Stimulated activated CD4-positive, alpha-beta T cell treated with anti-CD3 and anti-CD28 coated beads, TNF-alpha, amount 100 ng/mL, for 1 hour (primary cell): ENCODE measurements at regions not wholly inside any gene's neighbourhood (a gene's known extent, or its start where the extent isn't known, plus 50 kb on each side); places are given as distances from the start of the nearest gene placed in this dataset.

Experiments used
- DNase-seq, 3 donors: peaks; one replicate each; pipeline ENCODE4 v3.0.0-alpha.2; 2020; ENCODE audit warnings: low read depth in 3 of 3, low spot score in 1 of 3

DNA sequence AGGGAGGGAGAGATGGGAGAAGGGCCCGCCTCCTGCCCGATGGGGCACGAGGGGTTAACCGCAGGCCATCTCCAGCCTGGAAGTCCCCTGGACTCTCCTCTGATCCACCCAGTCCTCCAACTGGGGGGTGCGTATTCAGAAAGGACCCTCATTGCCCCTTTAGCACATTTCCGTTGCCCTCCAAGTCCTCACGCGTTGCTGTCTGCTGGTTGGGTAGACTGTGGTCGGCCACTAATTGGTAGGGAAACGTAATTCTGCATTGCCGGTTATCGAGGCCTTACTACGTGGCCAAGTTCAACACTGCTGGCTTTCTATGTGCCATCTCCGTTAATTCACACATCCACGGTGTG, 103.4 kb downstream of the FOXL1 start:
- DNase-seq: no peak

DNA sequence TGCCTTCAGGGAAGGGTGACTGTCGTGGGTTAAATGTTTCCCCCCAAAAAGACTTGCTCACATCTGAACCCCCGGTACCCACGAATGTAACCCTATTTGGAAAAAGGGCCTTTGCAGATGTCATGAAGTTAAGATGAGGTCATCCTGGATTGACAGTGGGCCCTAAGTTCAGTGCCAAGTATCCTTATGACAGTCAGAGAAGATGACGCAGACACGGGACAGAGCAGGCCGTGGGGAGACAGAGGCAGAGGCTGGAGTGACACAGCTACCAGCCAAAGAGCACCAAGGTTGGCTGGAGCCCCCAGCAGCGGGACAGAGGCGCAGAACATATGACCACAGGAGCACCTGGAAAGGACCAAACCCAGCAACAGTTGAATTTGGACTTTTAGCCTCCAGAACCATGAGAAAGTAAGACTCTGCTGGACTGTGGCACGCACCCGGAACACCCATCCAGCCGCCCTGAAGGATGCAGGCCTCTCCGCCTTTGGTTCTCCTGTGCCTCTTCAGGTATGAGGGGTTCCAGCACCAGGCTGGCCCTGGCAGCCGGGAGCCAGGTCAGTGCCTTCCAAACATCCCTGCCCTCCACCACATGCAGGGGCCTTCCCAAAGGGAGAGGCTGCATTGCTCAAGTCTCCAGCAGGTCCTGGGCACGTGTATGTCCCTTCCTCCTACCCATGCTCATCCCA, 104.0 kb downstream of the FOXL1 start:
- no peak for DNase-seq

DNA sequence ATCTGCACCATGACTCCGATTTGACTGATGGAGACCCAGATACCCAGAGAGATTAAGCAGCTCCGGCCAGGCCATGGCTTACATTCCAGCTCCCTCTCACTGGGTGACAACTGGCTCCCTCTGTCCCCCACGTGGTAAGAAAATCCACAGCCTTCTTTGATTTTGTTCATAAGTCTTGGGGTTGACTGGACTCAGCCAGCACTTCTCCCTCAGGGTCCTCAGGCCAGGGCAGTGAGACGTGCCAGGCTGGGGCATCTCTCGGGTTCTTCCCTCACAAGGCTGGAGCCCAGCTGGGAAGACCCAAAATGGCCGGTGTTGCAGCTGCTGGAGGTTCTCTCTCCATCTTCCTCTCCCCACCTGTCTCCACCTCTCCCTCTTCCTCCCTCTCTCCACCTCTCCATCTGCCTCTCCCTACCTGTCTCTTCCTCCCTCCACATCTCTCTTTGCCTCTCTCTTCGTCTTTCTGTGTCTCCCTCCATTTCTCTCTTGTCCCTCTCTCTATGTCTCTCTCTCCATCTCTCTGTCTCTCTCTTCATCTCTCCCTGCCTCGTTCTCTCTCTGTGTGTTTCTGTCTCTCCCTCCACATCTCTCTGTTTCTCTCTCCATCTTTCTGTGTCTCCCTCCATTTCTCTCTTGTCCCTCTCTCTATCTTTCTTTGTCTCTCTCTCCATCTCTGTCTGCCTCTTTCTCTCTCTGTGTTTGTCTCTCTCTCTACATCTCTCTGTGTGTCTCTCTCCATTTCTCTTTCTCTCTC, 105.3 kb downstream of the FOXL1 start:
- DNase-seq: no peak

DNA sequence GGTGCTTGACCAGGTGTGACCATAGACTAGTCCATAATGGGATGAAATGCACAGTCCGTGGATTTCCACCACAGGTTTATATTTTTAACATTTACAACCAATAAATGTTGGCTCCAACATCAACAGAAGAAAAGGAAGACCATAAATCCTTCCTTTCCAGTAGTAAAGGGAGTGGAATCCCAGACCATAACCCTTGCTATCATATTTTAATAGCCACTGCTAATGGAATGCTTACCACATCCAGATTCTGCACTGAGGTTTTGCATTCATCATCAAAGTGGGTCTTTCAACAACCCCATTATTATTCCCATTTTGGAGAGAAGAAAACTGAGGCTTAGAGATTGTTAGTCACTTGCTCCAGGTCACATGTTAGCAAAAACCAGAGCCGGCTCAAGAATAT, 106.7 kb downstream of the FOXL1 start:
- no peak for DNase-seq

DNA sequence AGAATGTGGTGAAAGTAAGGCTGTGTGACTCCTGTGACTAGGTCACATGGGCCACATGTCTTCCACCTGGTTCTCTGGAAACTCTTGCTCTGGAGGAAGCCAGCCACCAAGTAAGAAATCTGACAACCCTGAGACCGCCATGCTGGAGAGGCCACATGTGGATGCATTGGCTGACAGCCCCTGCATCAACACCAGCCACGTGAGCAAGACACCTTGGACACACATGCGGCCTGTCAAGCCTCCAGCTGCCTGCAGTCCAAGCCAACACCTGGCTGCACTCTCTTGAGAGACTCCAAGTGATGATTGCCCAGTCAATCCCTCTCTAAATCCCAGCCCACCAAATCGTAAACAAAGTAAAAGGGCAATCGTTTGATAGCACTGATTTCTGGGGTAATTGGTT, 112.6 kb downstream of the FOXL1 start:
- no peak for DNase-seq

DNA sequence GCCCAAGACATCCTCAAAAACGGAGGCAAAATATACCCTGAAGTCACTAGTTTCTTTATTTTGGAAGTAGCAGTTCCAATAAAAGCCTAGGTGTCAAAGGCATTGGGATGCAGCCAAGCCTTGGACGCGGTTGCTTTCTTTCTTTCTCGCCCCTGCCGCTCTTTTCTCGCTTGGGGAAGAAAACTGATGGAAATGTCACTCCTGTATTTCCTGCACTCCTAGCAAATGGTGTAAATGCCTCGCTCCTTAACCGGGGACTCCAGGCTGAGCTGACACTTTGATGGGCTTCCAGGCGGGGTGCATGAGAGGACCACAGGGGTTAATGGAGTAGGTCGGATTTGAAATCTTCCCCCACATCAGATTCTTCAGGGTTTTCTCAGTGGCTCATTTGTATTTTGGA, 114.1 kb downstream of the FOXL1 start:
- DNase-seq: no peak

DNA sequence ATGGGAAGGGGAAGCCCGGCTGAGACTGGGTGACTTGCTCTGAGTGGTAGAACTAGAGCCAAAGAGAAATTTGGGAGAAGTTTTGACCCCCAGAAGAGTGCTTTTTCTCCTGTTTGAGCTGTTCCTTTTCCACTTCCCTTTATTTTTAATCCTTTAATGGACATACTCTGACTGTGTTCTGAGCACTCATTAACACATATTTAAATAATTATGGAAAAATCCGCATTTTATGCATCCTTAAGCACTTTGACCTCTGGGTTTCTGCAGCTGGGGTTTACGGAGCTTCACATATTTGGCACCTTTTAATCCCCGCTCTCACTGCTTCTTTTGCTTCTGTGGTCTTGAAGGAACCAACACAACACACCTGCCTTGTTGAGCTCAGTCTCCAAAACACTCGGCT, 114.7 kb downstream of the FOXL1 start:
- DNase-seq: no peak

DNA sequence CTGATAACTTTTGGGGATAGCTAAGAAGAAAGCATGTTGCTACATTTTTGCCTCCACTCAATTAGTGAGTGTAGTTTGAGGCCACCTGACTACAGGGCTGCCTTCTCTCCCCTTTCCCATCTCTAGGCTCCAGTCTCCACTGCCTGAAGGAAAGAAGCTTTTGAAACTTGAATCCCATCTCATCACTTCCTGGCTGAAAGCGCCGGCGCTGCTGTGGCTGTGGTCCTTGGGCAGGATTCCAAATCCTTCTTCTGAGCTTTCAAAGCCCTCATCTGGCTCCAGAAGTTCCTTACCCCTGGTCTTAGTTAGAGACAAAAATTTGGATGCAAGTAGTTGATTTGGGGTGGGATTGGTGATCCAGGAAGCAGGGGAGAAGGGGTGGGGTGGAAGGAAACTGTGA, 119.4 kb downstream of the FOXL1 start:
- no peak for DNase-seq

DNA sequence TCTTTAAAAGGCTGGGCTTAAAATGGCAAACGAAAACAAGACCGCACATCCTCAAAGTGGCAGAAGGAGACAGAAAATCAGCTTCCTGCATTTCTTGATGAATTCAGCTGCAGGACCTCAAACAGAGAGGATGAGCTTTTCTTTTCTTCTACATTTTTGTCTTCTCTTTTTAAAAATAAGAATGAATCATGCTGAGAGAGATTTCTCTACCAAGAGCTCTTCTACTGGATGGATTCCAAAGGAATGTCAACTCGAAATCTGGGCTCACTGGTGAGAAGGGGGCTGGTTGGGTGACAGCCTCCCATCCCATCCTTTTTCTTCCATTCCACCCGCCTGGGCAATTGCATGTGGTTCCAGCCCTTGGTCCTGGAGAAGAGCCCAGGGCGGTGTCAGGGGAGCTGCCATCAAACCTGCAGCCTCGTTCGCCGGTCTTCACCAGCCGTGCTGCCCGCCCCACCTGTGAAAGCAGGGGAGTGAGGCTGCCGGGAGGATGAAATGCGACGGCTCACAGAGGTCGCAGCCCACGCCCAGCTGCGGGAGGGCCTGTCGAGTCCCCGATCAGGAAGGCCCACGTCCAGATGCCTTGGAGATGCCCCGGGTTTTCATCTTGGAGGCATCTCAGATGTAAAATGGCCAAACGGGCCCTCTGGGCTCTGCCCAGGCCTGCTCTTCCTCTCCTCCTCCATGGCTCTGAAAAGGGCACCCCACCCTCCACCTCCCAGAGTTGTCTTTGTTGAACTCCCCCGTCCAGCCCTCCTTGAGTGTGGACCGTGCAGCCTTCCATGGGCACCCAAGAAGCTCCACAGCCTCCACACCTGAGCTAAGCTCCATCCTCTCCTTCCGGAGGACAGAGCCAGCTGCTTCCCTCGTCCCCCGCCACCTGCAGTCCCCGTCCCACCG, 121.9 kb downstream of the FOXL1 start:
- DNase-seq: no peak

DNA sequence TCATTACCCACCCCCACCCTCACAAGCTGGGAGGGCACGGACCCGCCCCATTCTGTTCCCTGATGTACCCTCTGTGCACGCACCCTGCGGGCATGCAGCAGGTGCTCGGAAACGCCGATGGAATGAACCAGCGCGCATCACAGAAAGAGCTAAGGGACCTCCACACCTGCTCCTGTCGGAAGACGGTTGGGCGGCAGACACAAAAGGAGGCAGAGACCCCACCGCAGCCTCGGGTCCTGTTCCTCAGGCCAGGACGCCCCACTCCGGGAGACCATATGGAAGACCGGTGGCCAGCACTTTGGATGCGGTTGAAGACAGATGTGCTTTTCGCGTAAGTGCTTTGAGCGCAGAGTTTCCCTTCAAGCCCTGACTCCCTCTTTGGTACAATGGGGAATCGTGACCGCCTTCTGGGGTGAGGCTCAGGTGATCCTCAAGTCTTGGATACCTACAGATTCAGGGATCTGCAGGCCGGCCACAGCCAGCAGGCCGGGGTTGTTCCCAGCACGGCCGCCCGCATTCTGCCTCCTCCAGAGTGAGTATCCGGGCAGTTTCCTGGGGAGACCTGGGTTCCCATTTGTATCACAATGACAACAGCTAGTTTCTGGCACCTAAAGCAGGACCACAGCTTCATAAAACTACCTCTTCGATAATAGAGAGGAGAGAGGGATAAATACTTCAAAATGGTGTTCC, 123.1 kb downstream of the FOXL1 start:
- no peak for DNase-seq

DNA sequence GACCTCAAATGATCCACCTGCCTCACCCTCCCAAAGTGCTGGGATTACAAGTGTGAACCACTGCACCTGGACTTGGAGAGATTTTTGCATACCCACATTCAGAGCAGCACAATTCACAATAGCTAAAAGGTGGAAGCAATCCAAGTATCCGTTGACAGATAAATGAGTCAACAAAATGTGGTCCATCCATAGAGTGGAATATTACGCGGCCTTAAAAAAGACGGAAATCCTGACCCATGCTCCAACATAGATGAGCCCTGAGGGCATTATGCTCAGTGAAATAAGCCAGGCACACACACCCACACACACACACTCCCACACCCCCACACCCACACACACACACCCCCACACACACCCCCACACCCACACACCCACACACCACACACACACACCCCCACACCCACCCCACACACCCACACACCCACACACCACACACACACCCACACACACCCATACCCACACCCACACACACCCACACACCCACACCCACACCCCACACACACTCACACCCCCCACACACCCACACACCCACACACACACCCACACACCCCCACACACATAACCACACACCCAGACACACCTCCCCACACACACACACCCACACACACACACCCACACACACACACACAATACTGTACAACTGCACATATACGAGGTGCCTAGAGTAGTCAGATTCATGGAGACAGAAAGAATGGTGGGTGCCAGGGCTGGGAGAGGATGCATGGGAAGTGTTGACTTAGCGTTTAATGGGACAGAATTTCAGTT, 124.7 kb downstream of the FOXL1 start:
- DNase-seq: no peak

DNA sequence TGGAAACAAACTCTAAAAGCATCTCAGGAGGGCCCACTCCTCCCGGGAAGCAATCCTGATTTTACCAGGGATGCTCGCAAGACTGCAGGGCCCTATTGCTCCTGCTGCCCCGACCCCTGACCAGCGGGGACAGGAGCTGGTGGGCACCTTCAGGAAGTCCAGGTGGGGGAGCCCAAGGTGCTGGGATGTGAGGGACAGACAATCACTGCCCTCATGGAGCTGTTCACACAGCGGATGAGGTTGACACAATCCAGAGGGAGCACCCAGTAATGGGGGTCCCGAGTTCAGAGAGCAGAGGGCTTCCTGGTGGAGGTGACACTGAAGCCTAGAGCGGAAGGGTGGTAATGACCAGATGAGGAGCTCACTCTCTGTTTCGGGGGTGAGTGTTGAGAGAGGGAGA, 126.2 kb downstream of the FOXL1 start:
- no peak for DNase-seq

DNA sequence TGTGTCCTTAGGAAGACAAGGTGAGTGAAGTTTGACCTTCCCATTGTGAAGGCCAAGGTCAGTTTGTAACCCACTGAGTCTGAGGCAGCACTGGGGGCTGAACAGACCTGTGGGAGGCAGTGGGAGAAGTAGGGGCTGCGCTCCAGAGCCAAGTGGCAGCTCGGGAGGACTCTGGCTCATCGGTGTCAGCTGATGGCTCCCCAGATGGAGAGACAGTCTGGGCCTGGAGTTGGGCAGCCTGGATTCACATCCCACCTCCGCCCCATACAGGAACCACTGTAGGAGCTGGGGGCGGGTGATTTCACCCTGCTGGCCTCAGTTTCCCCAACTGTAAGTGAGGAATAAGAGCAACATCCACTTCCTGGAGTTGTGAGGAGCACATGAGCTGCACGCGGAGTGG, 128.4 kb downstream of the FOXL1 start:
- no peak for DNase-seq

DNA sequence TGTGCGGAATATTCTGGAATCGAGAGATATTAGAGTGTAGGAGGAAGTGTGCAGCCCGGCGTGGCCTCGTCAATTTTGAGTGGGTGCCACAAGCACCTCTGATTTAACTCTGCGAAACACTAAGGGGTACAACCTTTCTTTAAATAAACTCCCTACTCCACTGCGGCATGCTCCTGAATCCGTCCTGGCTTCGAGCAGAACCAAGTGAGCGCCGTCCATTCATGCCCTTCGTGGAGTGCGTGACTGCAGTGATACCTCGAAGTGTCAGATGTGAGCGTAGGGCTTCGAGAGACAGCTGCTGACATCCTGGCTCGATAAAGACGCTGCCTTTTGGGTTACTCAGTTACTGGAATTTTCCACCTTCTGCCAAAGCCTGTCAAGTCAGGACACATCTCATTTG, 128.8 kb downstream of the FOXL1 start:
- DNase-seq: no peak

DNA sequence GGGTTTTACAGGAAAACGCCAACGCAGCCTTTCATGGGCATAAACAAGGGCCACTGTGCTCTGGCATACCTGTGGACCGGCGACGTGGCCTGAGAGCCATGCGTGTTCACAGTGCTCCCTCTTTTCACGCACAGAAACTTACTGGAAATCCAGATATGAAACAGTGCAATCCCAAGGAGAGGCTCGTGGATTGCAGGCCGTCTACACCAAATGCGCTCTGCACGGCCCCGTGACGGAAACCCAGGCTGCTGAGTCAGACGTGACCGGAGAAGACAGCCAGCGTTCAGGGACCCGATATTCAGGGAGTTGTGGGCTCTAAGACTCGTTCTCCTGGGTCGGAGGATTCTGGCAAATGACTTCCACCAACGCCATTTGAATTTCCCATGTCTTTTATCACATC, 129.2 kb downstream of the FOXL1 start:
- DNase-seq: no peak

DNA sequence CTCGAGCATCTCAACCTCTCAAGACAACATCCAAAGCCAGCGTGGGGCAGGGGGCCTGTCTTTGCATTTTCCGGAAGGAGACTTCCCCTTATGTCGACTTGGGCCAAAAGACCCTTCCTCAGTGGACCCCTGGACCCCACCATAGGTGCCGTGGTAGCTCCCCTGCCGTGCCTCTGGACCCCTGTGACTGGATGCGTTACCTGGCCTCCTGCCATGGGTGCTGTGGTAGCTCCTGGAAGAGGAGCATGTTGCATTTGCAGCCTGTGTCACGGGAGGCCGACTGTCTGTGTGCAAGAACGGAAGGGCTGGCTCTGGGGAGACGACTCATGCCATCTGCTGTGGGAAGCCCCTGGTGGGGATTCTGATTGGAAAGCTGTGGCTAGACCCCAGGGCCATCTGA, 130.1 kb downstream of the FOXL1 start:
- DNase-seq: no peak

DNA sequence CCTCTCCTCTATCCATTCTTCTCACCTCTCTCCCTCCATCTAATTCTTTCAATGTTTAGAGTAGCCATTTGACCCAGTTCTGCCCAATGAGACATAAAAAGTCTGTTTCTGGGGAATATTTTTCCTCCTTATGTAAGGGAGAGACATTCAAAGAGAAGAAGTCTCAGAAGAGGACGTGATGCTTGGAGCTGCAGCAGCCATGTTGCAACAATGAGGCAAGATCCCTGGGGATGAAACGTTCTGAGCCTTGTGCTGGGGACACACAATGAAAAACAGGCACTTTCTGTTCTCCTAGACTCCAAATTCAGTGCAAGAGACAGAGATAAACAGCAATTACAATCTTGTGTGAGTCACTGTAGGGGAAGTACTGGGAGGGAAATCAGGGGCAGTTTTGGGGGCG, 130.8 kb downstream of the FOXL1 start:
- DNase-seq: no peak

DNA sequence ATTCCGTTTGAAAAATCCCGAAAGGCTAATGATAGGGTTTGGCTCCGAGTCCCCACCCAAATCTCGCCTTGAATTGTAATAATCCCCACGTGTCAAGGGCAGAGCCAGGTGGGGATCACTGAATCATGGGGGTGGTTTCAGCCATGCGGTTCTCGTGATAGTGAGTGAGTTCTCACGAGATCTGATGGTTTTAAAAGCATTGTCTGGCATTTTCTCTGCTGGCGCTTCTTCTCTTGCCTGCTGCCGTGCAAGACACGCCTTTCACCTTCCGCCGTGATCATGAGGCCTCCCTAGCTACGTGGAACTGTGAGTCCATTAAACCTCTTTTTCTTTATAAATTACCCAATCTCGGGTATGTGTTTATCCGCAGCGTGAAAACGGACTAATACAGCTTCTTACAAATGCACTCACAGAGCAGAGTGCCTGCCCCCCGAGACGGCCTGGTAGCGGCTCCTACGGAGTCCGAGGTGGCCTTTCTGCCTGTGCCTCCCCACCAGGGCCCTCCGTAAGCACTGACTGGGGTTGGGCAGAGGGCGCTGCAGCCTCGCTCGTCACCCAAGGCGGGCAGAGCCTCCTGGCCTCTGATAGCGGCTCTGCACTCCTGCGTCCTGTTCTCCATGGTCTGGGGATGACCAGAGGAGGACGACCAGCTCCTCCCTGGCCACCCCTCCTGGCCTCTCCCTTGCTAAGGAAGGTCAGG, 131.7 kb downstream of the FOXL1 start:
- no peak for DNase-seq

DNA sequence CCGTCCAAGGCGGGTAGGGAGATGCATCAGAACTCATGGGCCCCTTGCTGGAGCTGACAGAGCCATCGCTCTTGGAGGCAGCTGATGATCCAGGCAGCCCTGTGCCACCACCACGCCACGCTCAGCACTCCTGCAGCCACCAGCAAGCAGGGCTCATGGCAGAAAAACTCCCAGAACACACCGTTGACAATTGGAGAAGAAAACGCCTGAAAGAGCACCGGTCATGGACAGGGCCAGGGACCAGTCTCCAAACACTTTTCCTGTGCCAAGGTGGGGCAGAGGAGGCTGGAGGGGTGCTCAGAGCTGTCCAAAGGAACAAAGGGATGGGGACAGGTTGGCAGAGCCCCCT, 132.2 kb downstream of the FOXL1 start:
- DNase-seq: no peak
